ENCODE measurements at regions not wholly inside any gene's neighbourhood (a gene's known extent, or its start where the extent isn't known, plus 50 kb on each side); places are given as distances from the start of the nearest gene placed in this dataset.

GRCh38 chrY:8673896-8674295, 663.4 kb upstream of the TSPY4 start:
- TF ChIP-seq CTCF (IDR thresholded peaks at IDR 0.05) (no peak), EZH2 (IDR thresholded peaks at IDR 0.05; ENCODE audit: borderline replicate concordance, insufficient read depth, low read depth, low read length, poor library complexity, severe bottlenecking) (no peak)
